Stimulated activated CD4-positive, alpha-beta T cell treated with anti-CD3 and anti-CD28 coated beads, TNF-alpha, amount 100 ng/mL, for 48 hours (primary cell): ENCODE measurements at regions not wholly inside any gene's neighbourhood (a gene's known extent, or its start where the extent isn't known, plus 50 kb on each side); places are given as distances from the start of the nearest gene placed in this dataset.

Source experiments
- DNase-seq, 3 donors: peaks; one replicate each; pipeline ENCODE4 v3.0.0-alpha.2; 2020; ENCODE audit warnings: low read depth in 3 of 3

- DNase-seq = no peak
These were observed 366.3 kb downstream of the AACS start for GRCh38 chr12:125431516-125431915.

GRCh38 chr12:125434131-125434530 lies 368.9 kb downstream of the AACS start:
- no peak for DNase-seq

GRCh38 chr12:125434936-125435443 lies 369.8 kb downstream of the AACS start:
- no peak for DNase-seq

GRCh38 chr12:125435871-125436270 lies 370.6 kb downstream of the AACS start:
- DNase-seq = no peak

GRCh38 chr12:125436686-125437085 lies 371.5 kb downstream of the AACS start:
- no peak for DNase-seq

- no peak for DNase-seq
These were observed 375.2 kb downstream of the AACS start for GRCh38 chr12:125440399-125440798.

GRCh38 chr12:125443341-125443740 lies 378.1 kb downstream of the AACS start:
- no peak for DNase-seq

- DNase-seq = no peak
These were observed 386.2 kb downstream of the AACS start for GRCh38 chr12:125451408-125451807.

- DNase-seq = no peak
These were observed 388.5 kb downstream of the AACS start for GRCh38 chr12:125453751-125454150.

GRCh38 chr12:125454291-125454690 lies 389.1 kb downstream of the AACS start:
- no peak for DNase-seq

- DNase-seq = no peak
These were observed 389.7 kb downstream of the AACS start for GRCh38 chr12:125454786-125455480.

- no peak for DNase-seq
These were observed 390.3 kb downstream of the AACS start for GRCh38 chr12:125455556-125455955.

- DNase-seq = no peak
These were observed 393.5 kb downstream of the AACS start for GRCh38 chr12:125458552-125459268.

- DNase-seq = no peak
These were observed 396.6 kb downstream of the AACS start for GRCh38 chr12:125461831-125462230.

GRCh38 chr12:125463386-125463785 lies 398.2 kb downstream of the AACS start:
- no peak for DNase-seq

- DNase-seq = no peak
These were observed 402.1 kb downstream of the AACS start for GRCh38 chr12:125467363-125467762.

GRCh38 chr12:125469683-125470082 lies 404.4 kb downstream of the AACS start:
- no peak for DNase-seq

- no peak for DNase-seq
These were observed 405.9 kb downstream of the AACS start for GRCh38 chr12:125470838-125471783.

GRCh38 chr12:125473501-125473900 lies 408.3 kb downstream of the AACS start:
- no peak for DNase-seq

GRCh38 chr12:125487336-125487735 lies 422.1 kb downstream of the AACS start:
- no peak for DNase-seq

- no peak for DNase-seq
These were observed 426.3 kb downstream of the AACS start for GRCh38 chr12:125491553-125491952.
